ENCODE measurements at regions not wholly inside any gene's neighbourhood (a gene's known extent, or its start where the extent isn't known, plus 50 kb on each side); places are given as distances from the start of the nearest gene placed in this dataset.

GRCh38 chr4:123696687-123697086 lies 300.1 kb downstream of the SPRY1 start:
- no peak for DNase-seq (ENCODE audit: low read depth)
- H3K4me3 ChIP-seq (ENCODE audit: low read length) = no peak overlapping the region
- TF ChIP-seq, protein P1, sequence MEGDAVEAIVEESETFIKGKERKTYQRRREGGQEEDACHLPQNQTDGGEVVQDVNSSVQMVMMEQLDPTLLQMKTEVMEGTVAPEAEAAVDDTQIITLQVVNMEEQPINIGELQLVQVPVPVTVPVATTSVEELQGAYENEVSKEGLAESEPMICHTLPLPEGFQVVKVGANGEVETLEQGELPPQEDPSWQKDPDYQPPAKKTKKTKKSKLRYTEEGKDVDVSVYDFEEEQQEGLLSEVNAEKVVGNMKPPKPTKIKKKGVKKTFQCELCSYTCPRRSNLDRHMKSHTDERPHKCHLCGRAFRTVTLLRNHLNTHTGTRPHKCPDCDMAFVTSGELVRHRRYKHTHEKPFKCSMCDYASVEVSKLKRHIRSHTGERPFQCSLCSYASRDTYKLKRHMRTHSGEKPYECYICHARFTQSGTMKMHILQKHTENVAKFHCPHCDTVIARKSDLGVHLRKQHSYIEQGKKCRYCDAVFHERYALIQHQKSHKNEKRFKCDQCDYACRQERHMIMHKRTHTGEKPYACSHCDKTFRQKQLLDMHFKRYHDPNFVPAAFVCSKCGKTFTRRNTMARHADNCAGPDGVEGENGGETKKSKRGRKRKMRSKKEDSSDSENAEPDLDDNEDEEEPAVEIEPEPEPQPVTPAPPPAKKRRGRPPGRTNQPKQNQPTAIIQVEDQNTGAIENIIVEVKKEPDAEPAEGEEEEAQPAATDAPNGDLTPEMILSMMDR (conservative IDR thresholded peaks at IDR 0.05; ENCODE audit: low read length) = no peak

DNA sequence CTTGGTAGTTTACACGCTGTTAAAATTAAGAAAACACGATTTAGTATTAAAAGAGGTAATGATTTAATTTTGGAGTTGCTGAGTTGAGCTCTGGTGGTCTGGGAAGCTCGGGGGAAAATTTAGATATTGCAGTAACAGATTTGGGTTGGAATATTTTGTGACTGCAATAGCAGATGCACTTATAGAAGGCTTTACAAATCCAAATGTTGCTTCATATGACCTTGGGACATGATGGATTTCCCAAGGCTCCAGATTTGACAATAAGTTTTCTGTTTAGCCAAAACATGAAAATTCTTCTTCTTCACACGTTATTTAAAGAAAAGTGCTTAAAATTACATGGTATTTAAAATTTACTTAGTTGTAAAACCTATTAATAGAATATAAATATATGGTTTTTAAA lies 302.0 kb downstream of the SPRY1 start:
- H3K4me3 ChIP-seq (ENCODE audit: low read length) = no peak overlapping the region
- TF ChIP-seq, protein P1 (conservative IDR thresholded peaks at IDR 0.05; ENCODE audit: low read length) = no peak
- DNase-seq (ENCODE audit: low read depth) = no peak

DNA sequence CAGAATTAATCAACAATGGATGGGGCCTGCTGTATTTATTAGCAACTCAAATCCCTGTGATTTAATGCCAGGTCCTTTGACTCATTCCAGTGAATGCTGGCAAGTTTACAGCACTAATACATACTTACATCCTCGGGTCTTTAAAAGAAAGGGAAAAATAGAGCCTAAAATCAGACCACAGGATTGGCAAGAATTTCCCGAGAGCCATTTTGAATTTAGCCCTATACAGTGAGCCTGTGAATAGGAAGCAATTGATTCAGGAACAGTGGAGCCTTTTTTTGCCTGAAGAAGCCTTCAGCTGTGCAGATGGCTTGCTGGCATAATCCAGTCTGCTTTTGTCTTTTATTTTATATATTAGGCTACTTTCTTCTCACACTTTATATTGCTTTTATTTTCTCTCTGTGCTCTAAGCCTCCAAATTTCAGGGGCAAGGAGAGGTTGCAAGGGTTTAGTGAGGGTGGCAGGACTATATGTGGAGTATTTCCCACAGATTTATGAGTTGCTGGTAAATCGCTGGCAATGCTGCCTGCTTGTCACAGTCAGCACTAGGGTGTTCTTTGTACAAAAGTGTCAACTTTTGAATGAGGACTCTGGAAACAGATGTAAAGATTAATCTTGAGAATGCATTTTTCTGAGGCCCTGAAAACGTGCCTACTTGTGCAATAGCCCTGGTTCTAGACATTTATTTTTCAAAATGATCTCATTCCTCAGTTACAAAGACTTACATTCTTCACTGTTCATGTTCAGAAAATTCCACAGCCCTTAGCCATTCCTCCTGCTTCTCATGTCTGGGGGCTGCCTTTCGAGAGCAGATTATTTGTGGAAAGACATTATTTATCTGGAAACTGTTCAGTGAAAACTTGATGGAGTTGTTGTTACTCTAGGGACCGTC lies 303.5 kb downstream of the SPRY1 start:
- TF ChIP-seq, protein P1 (conservative IDR thresholded peaks at IDR 0.05; ENCODE audit: low read length) = no peak
- peak overlapping the region; percentile 52 for H3K4me3 ChIP-seq (ENCODE audit: low read length)
- DNase-seq (ENCODE audit: low read depth) = peak; percentile 97

DNA sequence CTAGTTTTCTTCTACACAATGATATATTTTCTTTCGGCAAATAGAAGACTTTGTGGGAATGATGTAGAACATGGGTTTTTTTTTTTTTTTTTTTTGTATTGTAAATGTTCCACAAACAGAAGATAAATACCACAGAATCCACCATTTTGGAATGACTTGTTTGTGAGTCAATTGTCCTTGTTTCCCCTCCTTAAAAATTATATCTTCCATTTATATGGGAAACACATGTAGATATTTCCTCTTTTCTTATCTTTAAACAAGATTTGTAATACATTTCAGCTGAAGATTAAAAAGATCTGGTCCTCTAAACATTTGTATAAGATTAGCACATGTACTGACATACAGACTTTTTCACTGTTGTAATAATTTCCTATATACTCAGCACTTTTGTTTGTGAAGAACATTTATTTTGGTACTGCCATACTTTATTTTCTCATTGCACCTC lies 304.6 kb downstream of the SPRY1 start:
- TF ChIP-seq, protein P1 (conservative IDR thresholded peaks at IDR 0.05; ENCODE audit: low read length) = no peak
- peak; percentile 40 for DNase-seq (ENCODE audit: low read depth)
- H3K4me3 ChIP-seq (ENCODE audit: low read length) = peak overlapping the region; percentile 52

- no peak overlapping the region for H3K4me3 ChIP-seq (ENCODE audit: low read length)
- DNase-seq (ENCODE audit: low read depth) = no peak
- TF ChIP-seq, protein P1 (conservative IDR thresholded peaks at IDR 0.05; ENCODE audit: low read length) = no peak
Observed at GRCh38 chr4:123705419-123705818, 308.8 kb downstream of the SPRY1 start.

DNA sequence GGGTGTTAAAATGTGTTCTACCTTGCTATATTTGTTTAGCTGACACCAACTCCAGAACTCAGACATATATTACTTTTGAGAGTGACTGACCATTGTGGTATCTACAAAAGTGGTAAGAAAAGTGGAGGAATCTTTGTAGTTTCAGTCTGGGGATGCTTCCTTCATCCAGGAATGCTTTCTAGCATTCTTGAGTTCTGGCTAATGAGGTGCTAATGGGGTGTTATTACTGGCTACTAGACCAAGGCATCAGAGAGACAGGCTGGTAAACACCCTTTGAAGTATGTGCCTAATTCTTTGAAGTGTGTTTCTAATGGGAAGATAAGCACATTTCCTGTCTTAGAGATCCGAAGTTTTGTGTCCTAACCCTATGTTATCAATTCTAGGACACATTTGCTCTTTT lies 310.4 kb downstream of the SPRY1 start:
- H3K4me3 ChIP-seq (ENCODE audit: low read length) = no peak overlapping the region
- TF ChIP-seq, protein P1 (conservative IDR thresholded peaks at IDR 0.05; ENCODE audit: low read length) = no peak
- peak; percentile 54 for DNase-seq (ENCODE audit: low read depth)

GRCh38 chr4:123708902-123709301 lies 312.3 kb downstream of the SPRY1 start:
- no peak overlapping the region for H3K4me3 ChIP-seq (ENCODE audit: low read length)
- DNase-seq (ENCODE audit: low read depth) = no peak
- TF ChIP-seq, protein P1 (conservative IDR thresholded peaks at IDR 0.05; ENCODE audit: low read length) = no peak
